ENCODE measurements at regions not wholly inside any gene's neighbourhood (a gene's known extent, or its start where the extent isn't known, plus 50 kb on each side); places are given as distances from the start of the nearest gene placed in this dataset.
A peak's percentile ranks its signal among the peaks of the same experiment; 100 is the strongest.

GRCh38 chr12:46110928-46111699 is 120.7 kb upstream of the SCAF11 start:
- TF ChIP-seq CTCF (conservative IDR thresholded peaks at IDR 0.05; ENCODE audit: low read length) (peak; percentile 62), EZH2phosphoT487 (IDR thresholded peaks at IDR 0.05; ENCODE audit: borderline replicate concordance) (no peak)
